ENCODE measurements at regions not wholly inside any gene's neighbourhood (a gene's known extent, or its start where the extent isn't known, plus 50 kb on each side); places are given as distances from the start of the nearest gene placed in this dataset.

GRCh38 chr7:41103331-41103730 is 599.6 kb downstream of the INHBA start:
- H3K27ac ChIP-seq (ENCODE audit: low read depth in 1 of 2, low read length in 1 of 2): no peak overlapping the region
- no peaks in the 10 kb centered on the region for H3K27me3 ChIP-seq (ENCODE audit: control insufficient read depth in 3 of 3, insufficient read depth in 3 of 3, low read length in 2 of 3)
- DNase-seq: no peak
- ATAC-seq (ENCODE audit: insufficient read depth, low FRiP score): no peak
- no peaks in the 10 kb centered on the region for H3K36me3 ChIP-seq (ENCODE audit: control insufficient read depth in 4 of 4, insufficient read depth in 4 of 4, low read length in 4 of 4)
- no peaks in the 10 kb centered on the region for H3K4me1 ChIP-seq (ENCODE audit: control insufficient read depth in 5 of 5, insufficient read depth in 5 of 5, low read length in 5 of 5)
- H3K4me3 ChIP-seq: no peak overlapping the region
- H3K9me3 ChIP-seq (ENCODE audit: control insufficient read depth in 4 of 4, insufficient read depth in 3 of 4, low read length in 3 of 4): peaks cover 0 to 1% (median 0%) of the 10 kb centered on the region in 4 donors
- TF ChIP-seq, protein P1, sequence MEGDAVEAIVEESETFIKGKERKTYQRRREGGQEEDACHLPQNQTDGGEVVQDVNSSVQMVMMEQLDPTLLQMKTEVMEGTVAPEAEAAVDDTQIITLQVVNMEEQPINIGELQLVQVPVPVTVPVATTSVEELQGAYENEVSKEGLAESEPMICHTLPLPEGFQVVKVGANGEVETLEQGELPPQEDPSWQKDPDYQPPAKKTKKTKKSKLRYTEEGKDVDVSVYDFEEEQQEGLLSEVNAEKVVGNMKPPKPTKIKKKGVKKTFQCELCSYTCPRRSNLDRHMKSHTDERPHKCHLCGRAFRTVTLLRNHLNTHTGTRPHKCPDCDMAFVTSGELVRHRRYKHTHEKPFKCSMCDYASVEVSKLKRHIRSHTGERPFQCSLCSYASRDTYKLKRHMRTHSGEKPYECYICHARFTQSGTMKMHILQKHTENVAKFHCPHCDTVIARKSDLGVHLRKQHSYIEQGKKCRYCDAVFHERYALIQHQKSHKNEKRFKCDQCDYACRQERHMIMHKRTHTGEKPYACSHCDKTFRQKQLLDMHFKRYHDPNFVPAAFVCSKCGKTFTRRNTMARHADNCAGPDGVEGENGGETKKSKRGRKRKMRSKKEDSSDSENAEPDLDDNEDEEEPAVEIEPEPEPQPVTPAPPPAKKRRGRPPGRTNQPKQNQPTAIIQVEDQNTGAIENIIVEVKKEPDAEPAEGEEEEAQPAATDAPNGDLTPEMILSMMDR (IDR thresholded peaks at IDR 0.05; ENCODE audit: control extremely low read depth, extremely low read depth): no peak
- no peak overlapping the region for H3K9ac ChIP-seq (ENCODE audit: insufficient read depth in 1 of 2, low read length in 2 of 2)

GRCh38 chr7:41098846-41099245 is 604.0 kb downstream of the INHBA start:
- no peak for ATAC-seq (ENCODE audit: insufficient read depth, low FRiP score)

GRCh38 chr7:41098402-41098801 is 604.5 kb downstream of the INHBA start:
- H3K27me3 ChIP-seq (ENCODE audit: control insufficient read depth in 3 of 3, insufficient read depth in 3 of 3, low read length in 2 of 3): no peaks in the 10 kb centered on the region
- H3K4me3 ChIP-seq: no peak overlapping the region
- ATAC-seq (ENCODE audit: insufficient read depth, low FRiP score): no peak
- H3K36me3 ChIP-seq (ENCODE audit: control insufficient read depth in 4 of 4, insufficient read depth in 4 of 4, low read length in 4 of 4): no peaks in the 10 kb centered on the region
- no peaks in the 10 kb centered on the region for H3K9me3 ChIP-seq (ENCODE audit: control insufficient read depth in 4 of 4, insufficient read depth in 3 of 4, low read length in 3 of 4)
- WGBS, 2 donors: 76 to 88% methylated on average over 4 of the region's 4 CpGs
- H3K27ac ChIP-seq (ENCODE audit: low read depth in 1 of 2, low read length in 1 of 2): no peak overlapping the region
- H3K4me1 ChIP-seq (ENCODE audit: control insufficient read depth in 5 of 5, insufficient read depth in 5 of 5, low read length in 5 of 5): no peaks in the 10 kb centered on the region
- DNase-seq: no peak
- TF ChIP-seq, protein P1 (IDR thresholded peaks at IDR 0.05; ENCODE audit: control extremely low read depth, extremely low read depth): no peak
- H3K9ac ChIP-seq (ENCODE audit: insufficient read depth in 1 of 2, low read length in 2 of 2): no peak overlapping the region

More at GRCh38 chr7:41098846-41099245, 604.0 kb downstream of the INHBA start:
- Histone ChIP-seq H3K9me3 (ENCODE audit: control insufficient read depth in 4 of 4, insufficient read depth in 3 of 4, low read length in 3 of 4) (no peaks in the 10 kb centered on the region), H3K4me1 (ENCODE audit: control insufficient read depth in 5 of 5, insufficient read depth in 5 of 5, low read length in 5 of 5) (no peaks in the 10 kb centered on the region), H3K4me3 (no peak overlapping the region), H3K36me3 (ENCODE audit: control insufficient read depth in 4 of 4, insufficient read depth in 4 of 4, low read length in 4 of 4) (no peaks in the 10 kb centered on the region), H3K27ac (ENCODE audit: low read depth in 1 of 2, low read length in 1 of 2) (no peak overlapping the region), H3K27me3 (ENCODE audit: control insufficient read depth in 3 of 3, insufficient read depth in 3 of 3, low read length in 2 of 3) (no peaks in the 10 kb centered on the region), H3K9ac (ENCODE audit: insufficient read depth in 1 of 2, low read length in 2 of 2) (no peak overlapping the region)
- WGBS, 2 donors: 89 to 97% methylated on average over 5 of the region's 5 CpGs
- no peak for DNase-seq
- TF ChIP-seq, protein P1 (IDR thresholded peaks at IDR 0.05; ENCODE audit: control extremely low read depth, extremely low read depth): no peak

DNA sequence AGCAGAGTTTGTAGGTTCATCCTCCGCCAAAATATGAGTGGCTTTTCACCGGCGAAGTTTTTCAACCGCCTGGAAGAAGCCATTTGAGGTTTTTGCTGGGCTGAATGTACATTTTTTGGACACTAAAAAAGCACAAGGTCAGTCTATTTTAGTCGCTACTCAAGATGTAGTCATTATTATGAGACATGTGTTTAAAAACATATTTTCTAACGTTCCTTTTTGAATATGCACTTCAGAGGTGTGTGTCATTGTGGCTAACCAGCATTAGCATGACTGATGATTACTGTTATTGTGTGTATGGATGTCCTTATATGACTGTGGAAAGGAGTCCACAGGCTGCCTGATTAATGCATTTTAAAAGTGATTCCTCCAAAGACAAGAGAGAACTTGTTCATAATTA is 605.4 kb downstream of the INHBA start:
- DNase-seq: no peak
- no peak overlapping the region for H3K27ac ChIP-seq (ENCODE audit: low read depth in 1 of 2, low read length in 1 of 2)
- ATAC-seq (ENCODE audit: insufficient read depth, low FRiP score): no peak
- H3K27me3 ChIP-seq (ENCODE audit: control insufficient read depth in 3 of 3, insufficient read depth in 3 of 3, low read length in 2 of 3): no peaks in the 10 kb centered on the region
- H3K4me1 ChIP-seq (ENCODE audit: control insufficient read depth in 5 of 5, insufficient read depth in 5 of 5, low read length in 5 of 5): no peaks in the 10 kb centered on the region
- TF ChIP-seq, protein P1 (IDR thresholded peaks at IDR 0.05; ENCODE audit: control extremely low read depth, extremely low read depth): no peak
- no peaks in the 10 kb centered on the region for H3K9me3 ChIP-seq (ENCODE audit: control insufficient read depth in 4 of 4, insufficient read depth in 3 of 4, low read length in 3 of 4)
- no peak overlapping the region for H3K9ac ChIP-seq (ENCODE audit: insufficient read depth in 1 of 2, low read length in 2 of 2)
- H3K4me3 ChIP-seq: no peak overlapping the region
- no peaks in the 10 kb centered on the region for H3K36me3 ChIP-seq (ENCODE audit: control insufficient read depth in 4 of 4, insufficient read depth in 4 of 4, low read length in 4 of 4)
- 84 to 91% methylated on average over 6 of the region's 6 CpGs for WGBS, 2 donors
